DOHH2 (cell line): ENCODE measurements at regions not wholly inside any gene's neighbourhood (a gene's known extent, or its start where the extent isn't known, plus 50 kb on each side); places are given as distances from the start of the nearest gene placed in this dataset.

Experiments
- H3F3A ChIP-seq: fragments of 200-600 bp; sonication (generic), shearing (Covaris generic); 2 replicates; pipeline ENCODE4 v1.6.0; 2016; ENCODE audit warnings: antibody characterized with exemption, mild to moderate bottlenecking; ENCODE audit not compliant: control insufficient read depth, insufficient read depth
- H3K27ac ChIP-seq: fragments of 200-600 bp; sonication (generic); 2 replicates; pipeline ENCODE4 v1.5.1; 2014; ENCODE audit warnings: low read depth, mild to moderate bottlenecking, low read length, moderate library complexity
- H3K27me3 ChIP-seq: fragments of 200-600 bp; sonication (generic); 2 replicates; pipeline ENCODE4 v1.6.1; 2014; ENCODE audit warnings: mild to moderate bottlenecking, low read length, mixed read lengths; ENCODE audit not compliant: control insufficient read depth
- H3K36me3 ChIP-seq: fragments of 200-600 bp; sonication (generic); 2 replicates; pipeline ENCODE4 v1.6.1; 2014; ENCODE audit warnings: mild to moderate bottlenecking, low read length, moderate library complexity, mixed read lengths; ENCODE audit not compliant: control insufficient read depth
- H3K4me1 ChIP-seq: fragments of 200-600 bp; sonication (generic); 2 replicates; pipeline ENCODE4 v1.6.1; 2014; ENCODE audit warnings: mild to moderate bottlenecking, low read length, mixed read lengths; ENCODE audit not compliant: control insufficient read depth
- H3K4me2 ChIP-seq: fragments of 200-600 bp; sonication (generic); 2 replicates; pipeline ENCODE4 v1.6.0; 2014; ENCODE audit warnings: mild to moderate bottlenecking, low read length, moderate library complexity
- H3K4me3 ChIP-seq: fragments of 200-600 bp; sonication (generic); 2 replicates; pipeline ENCODE4 v1.5.1; 2014; ENCODE audit warnings: mild to moderate bottlenecking, low read length, mixed read lengths
- H3K79me2 ChIP-seq: fragments of 200-600 bp; sonication (generic); 2 replicates; pipeline ENCODE4 v1.6.1; 2014; ENCODE audit warnings: mild to moderate bottlenecking, low read length, mixed read lengths; ENCODE audit not compliant: control insufficient read depth
- H3K9me2 ChIP-seq: fragments of 200-600 bp; sonication (generic); replicated peaks from 2 replicates; pipeline ENCODE4 v1.6.1; 2014; ENCODE audit warnings: mild to moderate bottlenecking, low read length, mixed read lengths; ENCODE audit not compliant: control insufficient read depth
- H3K9me3 ChIP-seq: fragments of 200-600 bp; sonication (generic); 2 replicates; pipeline ENCODE4 v1.6.1; 2014; ENCODE audit warnings: antibody characterized with exemption, low read length, mixed read lengths; ENCODE audit not compliant: control insufficient read depth, insufficient read depth
- H4K20me1 ChIP-seq: fragments of 200-600 bp; sonication (generic); 2 replicates; pipeline ENCODE4 v1.6.0; 2014; ENCODE audit warnings: low read depth, mild to moderate bottlenecking, antibody characterized with exemption, low read length, moderate library complexity; ENCODE audit not compliant: control insufficient read depth, insufficient read depth
- CTCF ChIP-seq: fragments of 200-600 bp; sonication (generic); IDR thresholded peaks from one replicate; pipeline ENCODE4 v1.5.1; 2014; ENCODE audit warnings: antibody characterized with exemption, mild to moderate bottlenecking, low read depth, low read length; ENCODE audit not compliant: poor library complexity, severe bottlenecking
- EZH2phosphoT487 ChIP-seq: fragments of 200-600 bp; sonication (generic); IDR thresholded peaks from 2 replicates; pipeline ENCODE4 v1.6.1; 2017; ENCODE audit warnings: borderline replicate concordance, mild to moderate bottlenecking, antibody characterized with exemption, low read length, moderate library complexity, mixed read lengths

GRCh38 chr17:15086776-15087295 lies 178.3 kb downstream of the PMP22 start:
- Histone ChIP-seq H3K27me3 (no peaks in the 10 kb centered on the region), H4K20me1 (no peaks in the 10 kb centered on the region), H3K79me2 (no peaks in the 10 kb centered on the region), H3K4me1 (no peaks in the 10 kb centered on the region), H3F3A (no peaks in the 10 kb centered on the region), H3K4me3 (no peak overlapping the region), H3K9me3 (no peaks in the 10 kb centered on the region), H3K27ac (no peak overlapping the region), H3K4me2 (no peak overlapping the region), H3K9me2 (no peaks in the 10 kb centered on the region), H3K36me3 (no peaks in the 10 kb centered on the region)
- TF ChIP-seq CTCF (no peak), EZH2phosphoT487 (no peak)

- Histone ChIP-seq H3K9me2 (no peaks in the 10 kb centered on the region), H3K4me1 (no peaks in the 10 kb centered on the region), H3K4me2 (no peak overlapping the region), H3K4me3 (no peak overlapping the region), H3F3A (no peaks in the 10 kb centered on the region), H3K9me3 (no peaks in the 10 kb centered on the region), H3K79me2 (no peaks in the 10 kb centered on the region), H3K36me3 (no peaks in the 10 kb centered on the region), H3K27me3 (no peaks in the 10 kb centered on the region), H4K20me1 (no peaks in the 10 kb centered on the region), H3K27ac (no peak overlapping the region)
- no peak for TF ChIP-seq CTCF
- TF ChIP-seq EZH2phosphoT487 = no peak
Observed at GRCh38 chr17:15085890-15086677, 179.0 kb downstream of the PMP22 start.

- Histone ChIP-seq H4K20me1 (no peaks in the 10 kb centered on the region), H3K79me2 (no peaks in the 10 kb centered on the region), H3K27me3 (no peaks in the 10 kb centered on the region), H3K4me1 (no peaks in the 10 kb centered on the region), H3F3A (no peaks in the 10 kb centered on the region), H3K9me3 (no peaks in the 10 kb centered on the region), H3K9me2 (no peaks in the 10 kb centered on the region), H3K4me3 (no peak overlapping the region), H3K27ac (no peak overlapping the region), H3K4me2 (no peak overlapping the region), H3K36me3 (no peaks in the 10 kb centered on the region)
- TF ChIP-seq CTCF = no peak
- TF ChIP-seq EZH2phosphoT487 = no peak
Observed at GRCh38 chr17:15083225-15083624, 181.9 kb downstream of the PMP22 start.
